Adrenal gland (tissue), 5 donors: ENCODE measurements at regions not wholly inside any gene's neighbourhood (a gene's known extent, or its start where the extent isn't known, plus 50 kb on each side); places are given as distances from the start of the nearest gene placed in this dataset.

ENCODE experiments used
- POLR2A ChIP-seq, 2 donors: fragments of 450-650 bp; IDR thresholded peaks; one replicate each; pipeline ENCODE4 v1.6.1; 2017; ENCODE audit warnings: antibody characterized with exemption in 2 of 2, mild to moderate bottlenecking in 2 of 2, moderate library complexity in 1 of 2
- TF ChIP-seq, protein P1 (sequence below), 6 experiments: fragments of 450-650 bp in 4 of 6; fragments of 200-600 bp in 2 of 6; sonication (generic) in 1 of 6; IDR thresholded peaks; 1 replicate in 5 of 6; 2 replicates in 1 of 6; pipeline versions ENCODE4 v1.5.1 to v1.8.0; 2016 to 2021; ENCODE audit warnings: antibody characterized with exemption in 6 of 6, mild to moderate bottlenecking in 2 of 6, moderate library complexity in 1 of 6
- donor health status: DM: no; HTN: no; CAD: no.

DNA sequence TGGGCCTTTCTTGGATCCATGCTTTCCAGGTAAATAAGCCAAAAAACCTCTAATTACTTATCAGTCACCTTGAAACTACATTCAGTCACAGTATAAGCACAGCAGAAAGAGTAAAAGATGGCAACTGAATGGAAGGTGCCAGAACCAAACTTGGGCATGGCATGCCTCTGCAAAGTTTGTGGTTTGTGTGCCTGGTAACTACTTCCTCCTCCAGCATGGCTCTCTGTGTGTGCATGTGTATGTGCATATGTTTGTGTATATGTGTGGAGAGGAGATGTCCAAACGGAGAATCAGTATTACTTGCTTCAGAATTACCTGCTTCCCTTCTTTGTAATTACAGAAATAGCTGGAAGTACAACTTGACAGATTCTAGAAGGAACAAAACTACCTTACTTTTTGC lies 67.5 kb downstream of the AGTR2 start:
- TF ChIP-seq, protein P1, sequence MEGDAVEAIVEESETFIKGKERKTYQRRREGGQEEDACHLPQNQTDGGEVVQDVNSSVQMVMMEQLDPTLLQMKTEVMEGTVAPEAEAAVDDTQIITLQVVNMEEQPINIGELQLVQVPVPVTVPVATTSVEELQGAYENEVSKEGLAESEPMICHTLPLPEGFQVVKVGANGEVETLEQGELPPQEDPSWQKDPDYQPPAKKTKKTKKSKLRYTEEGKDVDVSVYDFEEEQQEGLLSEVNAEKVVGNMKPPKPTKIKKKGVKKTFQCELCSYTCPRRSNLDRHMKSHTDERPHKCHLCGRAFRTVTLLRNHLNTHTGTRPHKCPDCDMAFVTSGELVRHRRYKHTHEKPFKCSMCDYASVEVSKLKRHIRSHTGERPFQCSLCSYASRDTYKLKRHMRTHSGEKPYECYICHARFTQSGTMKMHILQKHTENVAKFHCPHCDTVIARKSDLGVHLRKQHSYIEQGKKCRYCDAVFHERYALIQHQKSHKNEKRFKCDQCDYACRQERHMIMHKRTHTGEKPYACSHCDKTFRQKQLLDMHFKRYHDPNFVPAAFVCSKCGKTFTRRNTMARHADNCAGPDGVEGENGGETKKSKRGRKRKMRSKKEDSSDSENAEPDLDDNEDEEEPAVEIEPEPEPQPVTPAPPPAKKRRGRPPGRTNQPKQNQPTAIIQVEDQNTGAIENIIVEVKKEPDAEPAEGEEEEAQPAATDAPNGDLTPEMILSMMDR (IDR thresholded peaks at IDR 0.05): no peak
- TF ChIP-seq POLR2A (IDR thresholded peaks at IDR 0.05): no peak
